ENCODE measurements at regions not wholly inside any gene's neighbourhood (a gene's known extent, or its start where the extent isn't known, plus 50 kb on each side); places are given as distances from the start of the nearest gene placed in this dataset.

- Histone ChIP-seq H3K27me3 (ENCODE audit: insufficient read depth, low read length) (no peaks in the 10 kb centered on the region), H3K27ac (ENCODE audit: low read depth, low read length) (no peak overlapping the region), H3K4me3 (ENCODE audit: low read length) (no peak overlapping the region), H3K4me1 (ENCODE audit: insufficient read depth, low read length) (no peaks in the 10 kb centered on the region; the same call in 1 of the 2 replicates), H3K9me3 (ENCODE audit: insufficient read depth, low read depth, low read length) (no peaks in the 10 kb centered on the region), H3K9ac (ENCODE audit: low read depth, low read length) (no peak overlapping the region), H3K36me3 (ENCODE audit: insufficient read depth, low read length) (no peaks in the 10 kb centered on the region)
- 75% methylated on average over 1 of the region's 1 CpG for WGBS
Observed at GRCh38 chr18:34280000-34280399, 55.3 kb upstream of the NOL4 start.

GRCh38 chr18:34280653-34281052 is 55.9 kb upstream of the NOL4 start:
- Histone ChIP-seq H3K4me3 (ENCODE audit: low read length) (no peak overlapping the region), H3K9ac (ENCODE audit: low read depth, low read length) (no peak overlapping the region)

DNA sequence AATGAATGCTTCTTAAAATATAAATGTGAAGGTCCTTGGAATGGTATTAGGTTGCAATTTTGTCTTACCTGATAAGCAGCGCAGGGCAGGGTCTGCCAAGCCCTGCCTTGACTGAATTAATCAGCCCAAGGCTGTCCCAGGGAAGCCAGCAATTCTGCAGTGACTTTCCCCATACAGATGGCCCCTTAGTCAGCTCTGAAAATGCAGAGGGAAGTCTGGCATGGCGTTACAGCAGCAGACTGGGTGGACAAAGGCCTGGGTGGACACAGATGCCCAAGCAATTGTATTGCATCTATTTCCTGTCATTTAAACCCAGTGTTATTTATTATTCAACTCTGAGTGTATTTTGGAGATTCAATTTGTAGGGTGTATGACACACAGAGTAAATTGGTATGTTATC is 56.6 kb upstream of the NOL4 start:
- H3K4me1 ChIP-seq (ENCODE audit: insufficient read depth, low read length) = no peaks in the 10 kb centered on the region; the same call in 1 of the 2 replicates
- H3K27ac ChIP-seq (ENCODE audit: low read depth, low read length) = no peak overlapping the region
- 96% methylated on average over 2 of the region's 2 CpGs for WGBS
- no peaks in the 10 kb centered on the region for H3K9me3 ChIP-seq (ENCODE audit: insufficient read depth, low read depth, low read length)
- no peaks in the 10 kb centered on the region for H3K27me3 ChIP-seq (ENCODE audit: insufficient read depth, low read length)
- H3K4me3 ChIP-seq (ENCODE audit: low read length) = no peak overlapping the region
- no peaks in the 10 kb centered on the region for H3K36me3 ChIP-seq (ENCODE audit: insufficient read depth, low read length)
- no peak overlapping the region for H3K9ac ChIP-seq (ENCODE audit: low read depth, low read length)

More at GRCh38 chr18:34280653-34281052, 55.9 kb upstream of the NOL4 start:
- Histone ChIP-seq H3K36me3 (ENCODE audit: insufficient read depth, low read length) (no peaks in the 10 kb centered on the region), H3K27me3 (ENCODE audit: insufficient read depth, low read length) (no peaks in the 10 kb centered on the region), H3K9me3 (ENCODE audit: insufficient read depth, low read depth, low read length) (no peaks in the 10 kb centered on the region), H3K4me1 (ENCODE audit: insufficient read depth, low read length) (no peaks in the 10 kb centered on the region; the same call in 1 of the 2 replicates), H3K27ac (ENCODE audit: low read depth, low read length) (no peak overlapping the region)
- WGBS = 94% methylated on average over 4 of the region's 4 CpGs

GRCh38 chr18:34281722-34282121 is 57.0 kb upstream of the NOL4 start:
- H3K36me3 ChIP-seq (ENCODE audit: insufficient read depth, low read length) = no peaks in the 10 kb centered on the region
- H3K4me3 ChIP-seq (ENCODE audit: low read length) = no peak overlapping the region
- no peaks in the 10 kb centered on the region for H3K27me3 ChIP-seq (ENCODE audit: insufficient read depth, low read length)
- 90% methylated on average over 3 of the region's 3 CpGs for WGBS
- no peaks in the 10 kb centered on the region for H3K9me3 ChIP-seq (ENCODE audit: insufficient read depth, low read depth, low read length)
- no peaks in the 10 kb centered on the region; the same call in 1 of the 2 replicates for H3K4me1 ChIP-seq (ENCODE audit: insufficient read depth, low read length)
- H3K9ac ChIP-seq (ENCODE audit: low read depth, low read length) = no peak overlapping the region
- no peak overlapping the region for H3K27ac ChIP-seq (ENCODE audit: low read depth, low read length)

DNA sequence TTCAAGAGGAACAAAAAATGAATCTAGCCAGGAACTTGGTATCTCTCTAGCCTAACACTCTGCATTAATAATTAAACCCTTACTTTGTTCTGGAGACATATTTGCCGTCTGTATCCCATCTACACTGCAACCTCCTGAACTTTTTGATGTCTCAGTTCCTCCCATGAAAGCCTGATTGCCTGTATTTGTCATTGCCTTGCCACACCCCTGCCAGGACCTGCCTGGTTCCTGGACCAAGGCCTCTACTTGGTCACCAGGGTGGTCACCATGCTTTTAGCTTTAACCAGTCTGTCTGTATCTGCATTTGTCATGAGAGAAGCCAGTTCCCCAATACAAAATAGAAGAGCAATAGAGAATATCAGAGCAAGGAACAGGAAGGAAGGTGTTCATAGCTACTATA is 58.8 kb upstream of the NOL4 start:
- Histone ChIP-seq H3K4me3 (ENCODE audit: low read length) (no peak overlapping the region), H3K9me3 (ENCODE audit: insufficient read depth, low read depth, low read length) (no peaks in the 10 kb centered on the region), H3K27me3 (ENCODE audit: insufficient read depth, low read length) (no peaks in the 10 kb centered on the region), H3K27ac (ENCODE audit: low read depth, low read length) (no peak overlapping the region), H3K4me1 (ENCODE audit: insufficient read depth, low read length) (no peaks in the 10 kb centered on the region; the same call in 1 of the 2 replicates), H3K9ac (ENCODE audit: low read depth, low read length) (no peak overlapping the region), H3K36me3 (ENCODE audit: insufficient read depth, low read length) (no peaks in the 10 kb centered on the region)
- WGBS = 87% methylated on average over 1 of the region's 1 CpG

GRCh38 chr18:34287825-34288224 is 63.1 kb upstream of the NOL4 start:
- Histone ChIP-seq H3K27ac (ENCODE audit: low read depth, low read length) (no peak overlapping the region), H3K9ac (ENCODE audit: low read depth, low read length) (no peak overlapping the region), H3K36me3 (ENCODE audit: insufficient read depth, low read length) (no peaks in the 10 kb centered on the region), H3K4me1 (ENCODE audit: insufficient read depth, low read length) (no peaks in the 10 kb centered on the region), H3K9me3 (ENCODE audit: insufficient read depth, low read depth, low read length) (no peaks in the 10 kb centered on the region), H3K27me3 (ENCODE audit: insufficient read depth, low read length) (no peaks in the 10 kb centered on the region), H3K4me3 (ENCODE audit: low read length) (no peak overlapping the region)

GRCh38 chr18:34292594-34292993 is 67.9 kb upstream of the NOL4 start:
- Histone ChIP-seq H3K27ac (ENCODE audit: low read depth, low read length) (no peak overlapping the region), H3K4me3 (ENCODE audit: low read length) (no peak overlapping the region), H3K9me3 (ENCODE audit: insufficient read depth, low read depth, low read length) (no peaks in the 10 kb centered on the region), H3K36me3 (ENCODE audit: insufficient read depth, low read length) (no peaks in the 10 kb centered on the region), H3K9ac (ENCODE audit: low read depth, low read length) (no peak overlapping the region), H3K4me1 (ENCODE audit: insufficient read depth, low read length) (0 out of 2 replicates have a peak, but pooled peaks cover 11% of the 10 kb centered on the region), H3K27me3 (ENCODE audit: insufficient read depth, low read length) (no peaks in the 10 kb centered on the region)
- WGBS = 88% methylated on average over 2 of the region's 2 CpGs

GRCh38 chr18:34297287-34297686 is 72.6 kb upstream of the NOL4 start:
- Histone ChIP-seq H3K27ac (ENCODE audit: low read depth, low read length) (no peak overlapping the region), H3K4me1 (ENCODE audit: insufficient read depth, low read length) (0 out of 2 replicates have a peak, but pooled peaks cover 11% of the 10 kb centered on the region), H3K36me3 (ENCODE audit: insufficient read depth, low read length) (no peaks in the 10 kb centered on the region), H3K4me3 (ENCODE audit: low read length) (no peak overlapping the region), H3K9ac (ENCODE audit: low read depth, low read length) (no peak overlapping the region), H3K9me3 (ENCODE audit: insufficient read depth, low read depth, low read length) (peaks cover 6% of the 10 kb centered on the region; the same call in 1 of the 2 replicates), H3K27me3 (ENCODE audit: insufficient read depth, low read length) (no peaks in the 10 kb centered on the region)

DNA sequence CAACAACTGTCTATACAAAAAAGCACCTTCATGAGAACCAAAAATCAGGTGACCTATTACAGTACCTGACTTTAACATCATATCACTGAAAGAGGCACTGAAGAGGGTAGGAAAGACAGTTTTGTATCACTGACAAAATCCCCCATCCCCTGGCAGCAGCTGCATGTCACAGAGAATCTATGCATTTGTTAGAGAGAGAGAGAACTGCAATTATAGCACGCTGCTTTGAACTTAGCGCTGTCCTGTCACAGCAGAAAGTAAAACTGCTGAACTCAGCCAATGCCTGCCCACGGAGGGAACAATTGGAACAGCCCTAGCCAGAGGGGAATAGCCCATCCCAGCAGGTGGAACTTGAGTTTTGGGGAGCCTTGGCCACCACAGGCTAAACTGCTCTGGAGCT is 75.1 kb upstream of the NOL4 start:
- Histone ChIP-seq H3K27ac (ENCODE audit: low read depth, low read length) (no peak overlapping the region), H3K4me3 (ENCODE audit: low read length) (no peak overlapping the region), H3K9me3 (ENCODE audit: insufficient read depth, low read depth, low read length) (peaks cover 6% of the 10 kb centered on the region; the same call in 1 of the 2 replicates), H3K4me1 (ENCODE audit: insufficient read depth, low read length) (0 out of 2 replicates have a peak, but pooled peaks cover 11% of the 10 kb centered on the region), H3K36me3 (ENCODE audit: insufficient read depth, low read length) (no peaks in the 10 kb centered on the region), H3K27me3 (ENCODE audit: insufficient read depth, low read length) (no peaks in the 10 kb centered on the region), H3K9ac (ENCODE audit: low read depth, low read length) (no peak overlapping the region)
- 86% methylated on average over 3 of the region's 3 CpGs for WGBS

- H3K27me3 ChIP-seq (ENCODE audit: insufficient read depth, low read length) = no peaks in the 10 kb centered on the region
- WGBS = no CpG with 5 or more reads among the region's 1 CpG
Observed at GRCh38 chr18:34311468-34311867, 86.8 kb upstream of the NOL4 start.

GRCh38 chr18:34314847-34315246 is 90.1 kb upstream of the NOL4 start:
- Histone ChIP-seq H3K4me1 (ENCODE audit: insufficient read depth, low read length) (no peaks in the 10 kb centered on the region), H3K27ac (ENCODE audit: low read depth, low read length) (no peak overlapping the region), H3K27me3 (ENCODE audit: insufficient read depth, low read length) (no peaks in the 10 kb centered on the region), H3K9me3 (ENCODE audit: insufficient read depth, low read depth, low read length) (no peaks in the 10 kb centered on the region), H3K9ac (ENCODE audit: low read depth, low read length) (no peak overlapping the region), H3K4me3 (ENCODE audit: low read length) (no peak overlapping the region), H3K36me3 (ENCODE audit: insufficient read depth, low read length) (no peaks in the 10 kb centered on the region)
- 100% methylated on average over 3 of the region's 4 CpGs for WGBS

More at GRCh38 chr18:34311468-34311867, 86.8 kb upstream of the NOL4 start:
- Histone ChIP-seq H3K4me3 (ENCODE audit: low read length) (no peak overlapping the region), H3K9ac (ENCODE audit: low read depth, low read length) (no peak overlapping the region), H3K4me1 (ENCODE audit: insufficient read depth, low read length) (no peaks in the 10 kb centered on the region), H3K9me3 (ENCODE audit: insufficient read depth, low read depth, low read length) (no peaks in the 10 kb centered on the region), H3K36me3 (ENCODE audit: insufficient read depth, low read length) (no peaks in the 10 kb centered on the region), H3K27ac (ENCODE audit: low read depth, low read length) (no peak overlapping the region)
